Caco-2 (cell line): ENCODE measurements at regions not wholly inside any gene's neighbourhood (a gene's known extent, or its start where the extent isn't known, plus 50 kb on each side); places are given as distances from the start of the nearest gene placed in this dataset.

Experiments used
- BruUV-seq: library from RNA; stranded (reverse); fragments of 400-500 nt; replicated peaks from 2 replicates; lab custom pipeline; 2021; lab: Mats Ljungman, UMichigan
- CTCF ChIA-PET: fragments of 300-600 bp; sonication (Branson Sonifier 250); formaldehyde crosslinking; loops from one replicate; lab custom pipeline; 2022; ENCODE audit warnings: antibody characterized with exemption; lab: Charles Lee
- POLR2A ChIA-PET: fragments of 300-600 bp; sonication (Branson Sonifier 250); formaldehyde crosslinking; loops from one replicate; lab custom pipeline; 2022; ENCODE audit warnings: antibody characterized with exemption; lab: Charles Lee
- DNase-seq, 2 experiments: peaks; one replicate each; pipeline versions ENCODE4 v3.0.0 to v3.0.0-alpha.2; 2020 to 2022
- H3K27me3 ChIP-seq: replicated peaks from 2 replicates; pipeline ENCODE4 v1.6.0; 2011; ENCODE audit warnings: low read length; ENCODE audit not compliant: control insufficient read depth, insufficient read depth
- H3K36me3 ChIP-seq: 2 replicates; pipeline ENCODE4 v1.5.1; 2011; ENCODE audit warnings: low read length; ENCODE audit not compliant: control insufficient read depth, insufficient read depth
- H3K4me1 ChIP-seq: fragments of 250-450 bp; sonication (Bioruptor Pico); 2 replicates; pipeline ENCODE4 v1.5.1; 2020; ENCODE audit warnings: mild to moderate bottlenecking
- H3K4me3 ChIP-seq: 2 replicates; pipeline ENCODE4 v1.5.1; 2011; ENCODE audit warnings: low read depth, mild to moderate bottlenecking, control low read depth, low read length
- H3K9me3 ChIP-seq: fragments of 250-450 bp; sonication (Bioruptor Pico); 2 replicates; pipeline ENCODE4 v1.5.1; 2020; ENCODE audit warnings: mild to moderate bottlenecking, moderate library complexity
- H3K27ac Mint-ChIP-seq: one replicate; pipeline ENCODE4 v1.8.0; 2022; ENCODE audit warnings: mixed read lengths; ENCODE audit not compliant: unreplicated experiment
- H3K27me3 Mint-ChIP-seq: one replicate; pipeline ENCODE4 v1.8.0; 2022; ENCODE audit warnings: mixed read lengths; ENCODE audit not compliant: insufficient read depth, unreplicated experiment
- H3K36me3 Mint-ChIP-seq: one replicate; pipeline ENCODE4 v1.8.0; 2022; ENCODE audit warnings: mild to moderate bottlenecking, mixed read lengths; ENCODE audit not compliant: insufficient read depth, unreplicated experiment
- H3K4me1 Mint-ChIP-seq: one replicate; pipeline ENCODE4 v1.8.0; 2022; ENCODE audit warnings: low read depth, mixed read lengths; ENCODE audit not compliant: unreplicated experiment
- H3K4me3 Mint-ChIP-seq: one replicate; pipeline ENCODE4 v1.8.0; 2022; ENCODE audit warnings: mild to moderate bottlenecking, moderate library complexity, mixed read lengths; ENCODE audit not compliant: unreplicated experiment
- H3K9me3 Mint-ChIP-seq: one replicate; pipeline ENCODE4 v1.8.0; 2022; ENCODE audit warnings: mixed read lengths; ENCODE audit not compliant: unreplicated experiment
- CTCF ChIP-seq, 2 experiments: fragments of 200-600 bp in 1 of 2; IDR thresholded peaks; 1 replicate in 1 of 2; 2 replicates in 1 of 2; pipeline versions ENCODE4 v1.5.1 to v1.8.0; 2011 to 2022; ENCODE audit warnings: antibody characterized with exemption in 1 of 2, control low read depth in 1 of 2, inconsistent platforms in 1 of 2, low read depth in 1 of 2, low read length in 1 of 2, mild to moderate bottlenecking in 1 of 2, moderate library complexity in 1 of 2; ENCODE audit not compliant: insufficient read depth in 1 of 2, severe bottlenecking in 1 of 2, unreplicated experiment in 1 of 2
- intact Hi-C: fragments of 100-400 bp; cut with micrococcal nuclease; formaldehyde crosslinking; loops from one replicate; pipeline ENCODE4 v1.10.0; 2022; ENCODE audit not compliant: unreplicated experiment

DNA sequence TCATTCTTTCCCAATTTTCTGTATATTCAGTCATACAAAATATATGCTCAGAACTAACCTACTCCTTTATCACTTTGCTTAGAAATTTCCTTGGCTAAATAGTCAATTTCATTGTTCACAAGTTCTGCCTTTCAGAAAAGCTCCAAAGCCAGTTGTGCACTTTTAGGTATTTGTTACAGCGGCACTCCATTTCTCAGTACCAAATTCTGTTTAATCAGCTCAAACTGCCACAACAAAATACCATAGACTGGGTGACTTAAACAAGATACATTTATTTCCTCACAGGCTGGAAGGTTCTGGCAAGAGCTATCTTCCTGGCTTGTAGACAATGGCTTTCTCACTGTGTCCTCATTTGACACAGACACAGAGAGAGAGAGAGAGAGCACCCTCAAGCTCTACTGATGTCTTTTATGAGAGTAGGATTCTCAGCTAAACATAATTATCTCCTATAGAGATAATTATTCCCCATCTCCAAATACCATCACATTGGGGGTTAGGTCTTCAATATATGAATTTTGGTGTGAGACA is 188.8 kb upstream of the FSTL5 start:
- H3K27me3 ChIP-seq, result no peaks in the 10 kb centered on the region
- Mint-ChIP-seq H3K27me3 (no peaks in the 10 kb centered on the region), H3K27ac (no peak overlapping the region), H3K36me3 (no peaks in the 10 kb centered on the region), H3K4me3 (no peak overlapping the region), H3K4me1 (no peaks in the 10 kb centered on the region), H3K9me3 (no peaks in the 10 kb centered on the region)
- H3K9me3 ChIP-seq, result no peaks in the 10 kb centered on the region
- H3K36me3 ChIP-seq, result no peaks in the 10 kb centered on the region
- no peak for TF ChIP-seq CTCF (IDR thresholded peaks at IDR 0.05; ENCODE audit: insufficient read depth in 1 of 2, low read depth in 1 of 2, low read length in 1 of 2, severe bottlenecking in 1 of 2, unreplicated experiment in 1 of 2)
- POLR2A ChIA-PET, result no interaction called here
- H3K4me1 ChIP-seq, result no peaks in the 10 kb centered on the region
- BruUV-seq, result no TSS peak
- CTCF ChIA-PET, result no interaction called here
- no peak overlapping the region for H3K4me3 ChIP-seq
- intact Hi-C loops, result no loop called here
- DNase-seq, result no peak

DNA sequence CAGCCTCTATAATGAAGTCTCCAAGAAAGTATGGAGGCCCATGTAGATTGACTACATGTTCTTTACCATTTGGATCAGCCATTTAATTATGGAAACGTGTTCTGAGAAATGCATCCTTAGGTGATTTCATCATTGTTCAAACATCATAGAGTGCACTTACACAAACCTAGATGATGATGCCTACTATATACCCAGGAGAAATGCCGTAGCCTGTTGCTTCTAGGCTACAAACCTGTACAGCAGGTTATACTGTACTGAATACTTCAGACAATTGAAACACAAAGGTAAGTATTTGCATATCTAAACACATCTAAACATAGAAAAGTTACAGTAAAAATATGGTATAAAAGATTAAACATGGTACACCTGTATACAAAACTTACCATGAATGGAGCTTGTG is 186.5 kb upstream of the FSTL5 start:
- Mint-ChIP-seq H3K27me3 (no peaks in the 10 kb centered on the region), H3K27ac (no peak overlapping the region), H3K9me3 (no peaks in the 10 kb centered on the region), H3K4me3 (no peak overlapping the region), H3K4me1 (no peaks in the 10 kb centered on the region), H3K36me3 (no peaks in the 10 kb centered on the region)
- no peak overlapping the region for H3K4me3 ChIP-seq
- intact Hi-C loops, result no loop called here
- no peaks in the 10 kb centered on the region for H3K27me3 ChIP-seq
- DNase-seq, result no peak
- ChIA-PET CTCF (no interaction called here), POLR2A (no interaction called here)
- no peaks in the 10 kb centered on the region for H3K9me3 ChIP-seq
- H3K4me1 ChIP-seq, result no peaks in the 10 kb centered on the region
- BruUV-seq, result no TSS peak
- no peak for TF ChIP-seq CTCF (IDR thresholded peaks at IDR 0.05; ENCODE audit: insufficient read depth in 1 of 2, low read depth in 1 of 2, low read length in 1 of 2, severe bottlenecking in 1 of 2, unreplicated experiment in 1 of 2)
- H3K36me3 ChIP-seq, result no peaks in the 10 kb centered on the region

- BruUV-seq, result no TSS peak
- DNase-seq, result no peak
- POLR2A ChIA-PET, result no interaction called here
- Mint-ChIP-seq H3K27me3 (no peaks in the 10 kb centered on the region), H3K9me3 (no peaks in the 10 kb centered on the region), H3K27ac (no peak overlapping the region), H3K4me1 (no peaks in the 10 kb centered on the region), H3K36me3 (no peaks in the 10 kb centered on the region), H3K4me3 (no peak overlapping the region)
- no peaks in the 10 kb centered on the region for H3K4me1 ChIP-seq
- TF ChIP-seq CTCF (IDR thresholded peaks at IDR 0.05; ENCODE audit: insufficient read depth in 1 of 2, low read depth in 1 of 2, low read length in 1 of 2, severe bottlenecking in 1 of 2, unreplicated experiment in 1 of 2), result no peak
- intact Hi-C loops, result no loop called here
- no peaks in the 10 kb centered on the region for H3K36me3 ChIP-seq
- CTCF ChIA-PET, result no interaction called here
- no peaks in the 10 kb centered on the region for H3K27me3 ChIP-seq
- H3K4me3 ChIP-seq, result no peak overlapping the region
- no peaks in the 10 kb centered on the region for H3K9me3 ChIP-seq
These were observed 185.6 kb upstream of the FSTL5 start for GRCh38 chr4:162349395-162349794.
